BJ (cell line): ENCODE measurements at regions not wholly inside any gene's neighbourhood (a gene's known extent, or its start where the extent isn't known, plus 50 kb on each side); places are given as distances from the start of the nearest gene placed in this dataset.

Experiments
- CTCF ChIA-PET: fragments of 350-600 bp; formaldehyde crosslinking; extraction: SDS; loops from one replicate; lab custom pipeline; 2021; ENCODE audit warnings: antibody characterized with exemption, inconsistent platforms; lab: Yijun Ruan, JAX
- POLR2A ChIA-PET: fragments of 300-600 bp; sonication (Branson Sonifier 250); formaldehyde crosslinking; extraction: SDS; loops from one replicate; lab custom pipeline; 2021; ENCODE audit warnings: antibody characterized with exemption; lab: Charles Lee
- DNase-seq: peaks from one replicate; pipeline ENCODE4 v3.0.0-alpha.2; 2011; ENCODE audit warnings: low read depth
- H3K27me3 ChIP-seq: 2 replicates; pipeline ENCODE4 v1.6.0; 2011; ENCODE audit warnings: low read length; ENCODE audit not compliant: control insufficient read depth, insufficient read depth
- H3K36me3 ChIP-seq: 2 replicates; pipeline ENCODE4 v1.5.1; 2011; ENCODE audit warnings: low read length; ENCODE audit not compliant: control insufficient read depth, insufficient read depth
- H3K4me3 ChIP-seq: 2 replicates; pipeline ENCODE4 v1.5.1; 2011; ENCODE audit warnings: low read depth, mild to moderate bottlenecking, control low read depth, low read length
- CTCF ChIP-seq: IDR thresholded peaks from 2 replicates; pipeline ENCODE4 v1.5.1; 2011; ENCODE audit warnings: low read depth, mild to moderate bottlenecking, control low read depth, inconsistent platforms, low read length, moderate library complexity; ENCODE audit not compliant: insufficient read depth

GRCh38 chr5:168120401-168121137 is 170.9 kb upstream of the WWC1 start:
- ChIA-PET POLR2A (no interaction called here), CTCF (interaction anchor here (1.9 kb wide), 1 partner anchor 11 kb away, joined by 10 read pairs; no protein-coding TSS in a partner anchor)
- DNase-seq = no peak
- no peak for TF ChIP-seq CTCF
- Histone ChIP-seq H3K4me3 (no peak overlapping the region), H3K36me3 (no peaks in the 10 kb centered on the region), H3K27me3 (no peaks in the 10 kb centered on the region)

DNA sequence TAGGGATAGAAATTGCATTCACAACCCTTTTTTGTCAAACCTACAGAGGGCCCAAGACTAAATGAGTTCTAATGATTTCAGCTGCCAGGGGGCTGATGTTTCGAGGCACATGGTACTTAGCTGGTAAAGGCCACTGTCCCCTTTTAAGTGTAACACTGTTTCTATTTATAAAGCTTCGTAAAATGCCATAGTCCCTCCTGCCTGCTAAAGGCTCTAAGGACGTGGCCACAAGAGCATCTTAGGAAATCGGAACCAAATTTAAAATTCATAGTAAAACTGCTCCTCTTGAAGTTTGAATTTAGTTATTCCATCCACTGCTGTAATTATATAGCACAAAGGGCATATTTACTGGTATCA is 170.3 kb upstream of the WWC1 start:
- no peaks in the 10 kb centered on the region for H3K36me3 ChIP-seq
- H3K27me3 ChIP-seq = no peaks in the 10 kb centered on the region
- DNase-seq = no peak
- TF ChIP-seq CTCF = no peak
- CTCF ChIA-PET = interaction anchor here (0.9 kb wide), 1 partner anchor 13 kb away, joined by 3 read pairs; no protein-coding TSS in a partner anchor
- POLR2A ChIA-PET = no interaction called here
- no peak overlapping the region for H3K4me3 ChIP-seq

DNA sequence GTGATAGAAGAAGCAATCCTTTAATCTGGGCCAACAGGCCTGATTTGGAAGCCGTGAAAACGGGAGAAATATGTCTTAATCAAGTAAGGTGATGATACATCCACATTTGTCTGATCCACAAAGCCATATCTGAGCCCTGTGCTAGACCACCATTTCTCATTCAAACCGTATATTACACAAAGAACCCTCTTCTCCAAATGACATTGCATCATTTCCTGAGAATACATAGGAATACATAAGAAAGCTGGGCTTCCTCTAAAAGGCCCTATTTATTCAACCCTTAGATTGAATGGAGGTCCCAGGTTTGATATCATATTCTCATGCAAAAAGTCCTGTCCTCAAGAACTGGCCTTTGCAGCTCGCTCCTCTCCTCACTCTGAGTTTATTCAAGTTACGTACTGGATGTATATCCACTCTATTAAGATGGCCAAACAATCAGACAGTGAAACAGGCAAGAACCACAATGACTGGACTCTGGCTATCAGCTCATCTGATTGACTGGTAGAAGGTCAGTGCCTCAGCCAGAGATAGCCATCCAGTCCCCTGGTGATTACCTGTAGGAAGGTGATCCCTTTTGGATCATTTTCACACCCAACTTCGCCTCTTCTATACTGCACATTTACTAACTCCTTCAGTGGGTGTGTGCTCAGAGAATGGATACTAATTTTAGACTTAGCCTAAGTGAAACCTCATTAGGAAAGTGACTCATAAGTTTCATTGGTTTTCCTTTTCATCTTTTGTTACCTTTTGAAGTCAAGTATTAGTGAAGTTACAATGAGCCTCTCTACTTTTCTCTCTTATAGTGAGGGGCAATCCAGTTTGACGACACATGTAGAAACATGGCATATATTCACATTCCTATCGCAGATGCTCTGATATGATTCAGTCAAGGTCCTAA is 167.6 kb upstream of the WWC1 start:
- Histone ChIP-seq H3K27me3 (no peaks in the 10 kb centered on the region; the same call in 1 of the 2 replicates), H3K36me3 (no peaks in the 10 kb centered on the region), H3K4me3 (no peak overlapping the region)
- no peak for DNase-seq
- TF ChIP-seq CTCF = no peak
- ChIA-PET CTCF (interaction anchor here (0.6 to 1.0 kb wide), 2 partner anchors 9 to 47 kb away, joined by 3 read pairs; no protein-coding TSS in a partner anchor), POLR2A (no interaction called here)

DNA sequence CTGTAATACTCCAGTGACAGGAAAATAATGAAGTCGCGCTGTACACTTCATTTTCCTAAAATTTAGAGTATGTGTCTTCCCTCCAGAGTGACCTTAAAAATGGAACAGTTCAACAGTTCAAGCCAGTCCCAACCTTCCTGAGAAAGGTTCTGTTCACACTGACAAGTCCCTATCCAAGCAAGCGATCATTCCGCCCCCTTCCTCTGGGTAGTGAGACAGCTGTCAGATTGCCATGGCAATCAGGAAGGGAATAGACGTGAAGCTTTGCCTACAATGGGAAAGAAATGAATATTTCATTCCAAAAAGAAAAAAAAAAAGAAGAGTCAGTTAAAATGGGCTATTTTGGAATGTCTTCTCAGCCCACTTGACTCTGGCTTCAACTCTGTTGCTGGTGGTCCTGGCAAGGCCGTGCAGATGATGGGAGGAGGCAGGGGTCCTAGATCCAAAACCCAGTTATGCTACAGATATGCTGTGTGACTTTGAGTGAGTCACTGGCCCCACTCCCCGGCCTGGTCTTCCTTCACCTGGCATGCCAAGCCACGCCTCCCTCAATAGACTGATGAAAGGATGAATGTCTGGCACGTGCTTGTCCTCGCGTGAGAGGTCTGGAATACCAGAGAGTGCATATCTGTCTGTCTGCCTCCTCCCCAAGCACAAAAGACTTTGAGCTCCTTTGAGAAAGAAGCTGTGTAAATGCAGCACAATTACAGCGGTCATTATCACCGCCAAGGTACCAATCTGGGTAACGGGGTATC is 165.8 kb upstream of the WWC1 start:
- CTCF ChIA-PET = no interaction called here
- no peaks in the 10 kb centered on the region; the same call in 1 of the 2 replicates for H3K27me3 ChIP-seq
- TF ChIP-seq CTCF = no peak
- no peak overlapping the region for H3K4me3 ChIP-seq
- POLR2A ChIA-PET = no interaction called here
- no peak for DNase-seq
- H3K36me3 ChIP-seq = no peaks in the 10 kb centered on the region
